ENCODE measurements at regions not wholly inside any gene's neighbourhood (a gene's known extent, or its start where the extent isn't known, plus 50 kb on each side); places are given as distances from the start of the nearest gene placed in this dataset.

DNA sequence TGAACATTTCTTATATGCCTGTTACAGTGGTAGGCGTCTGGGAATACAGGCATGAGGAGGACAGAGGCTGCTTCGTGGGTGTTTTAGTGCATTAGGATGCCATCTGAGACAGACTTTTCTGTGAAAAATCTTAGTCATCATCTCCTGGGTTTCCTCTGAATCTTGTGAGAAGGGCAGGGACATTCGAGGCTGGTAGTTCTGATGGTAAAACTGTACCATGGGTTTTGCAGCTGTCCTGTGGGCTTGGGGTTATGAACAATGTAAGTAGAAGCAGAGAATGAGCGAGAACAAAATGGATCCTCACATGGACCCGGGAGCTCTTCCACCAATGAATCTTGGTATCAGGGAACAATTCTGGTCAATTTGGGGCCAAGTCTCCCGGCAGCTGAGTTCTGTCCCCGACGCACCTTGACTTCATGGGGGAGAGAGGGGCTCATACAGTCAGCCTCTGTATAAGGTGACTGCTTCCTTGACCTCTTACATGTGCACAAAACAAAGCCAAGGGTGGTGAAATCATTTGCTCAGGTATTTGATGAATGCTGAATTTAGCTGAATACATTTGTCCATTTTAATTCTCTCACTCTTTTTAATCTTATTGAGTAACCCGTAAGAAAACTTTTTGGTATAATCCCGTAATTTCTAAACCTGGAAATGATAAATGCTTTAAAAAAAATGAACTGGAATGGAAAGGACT lies 63.6 kb upstream of the ERRFI1 start:
- H2AFZ ChIP-seq (ENCODE audit: low read length) = no peak overlapping the region
- no peaks in the 10 kb centered on the region for H3K4me1 ChIP-seq (ENCODE audit: control insufficient read depth in 2 of 2, insufficient read depth in 1 of 2, low read depth in 1 of 2, low read length in 2 of 2)
- no peak overlapping the region for H2BK12ac ChIP-seq (ENCODE audit: low read length)
- WGBS, 2 donors (ENCODE audit: extremely low coverage in 2 of 2, insufficient read length in 2 of 2, insufficient replicate concordance in 1 of 2) = no CpG with 5 or more reads among the region's 10 CpGs
- H3K23ac ChIP-seq (ENCODE audit: low read depth, low read length, poor library complexity) = no peak overlapping the region
- H2BK15ac ChIP-seq (ENCODE audit: low read length) = no peak overlapping the region
- no peak overlapping the region for H2BK5ac ChIP-seq (ENCODE audit: low read length)
- no peak overlapping the region for H3K9ac ChIP-seq (ENCODE audit: low read depth, low read length, poor library complexity)
- no peak overlapping the region for H2AK5ac ChIP-seq (ENCODE audit: low read depth, low read length)
- H3K14ac ChIP-seq (ENCODE audit: low read length) = no peak overlapping the region
- no peak overlapping the region for H3K27ac ChIP-seq (replicated peaks; ENCODE audit: low read length)
- peaks cover 0 to 5% (median 0%) of the 10 kb centered on the region in 3 experiments for H3K27me3 ChIP-seq (ENCODE audit: control insufficient read depth in 3 of 3, insufficient read depth in 3 of 3, low read depth in 1 of 3, low read length in 3 of 3)
- no peak overlapping the region for H3K4me2 ChIP-seq (ENCODE audit: insufficient read depth, low read length, poor library complexity, severe bottlenecking)
- H3K4ac ChIP-seq (ENCODE audit: low read length) = no peak overlapping the region
- H3K36me3 ChIP-seq (replicated peaks in 1 of 2; ENCODE audit: control insufficient read depth in 2 of 2, insufficient read depth in 2 of 2, low read length in 2 of 2) = no peaks in the 10 kb centered on the region
- no peak overlapping the region for H3K4me3 ChIP-seq (ENCODE audit: low read length in 2 of 2)
- no peaks in the 10 kb centered on the region for H3K79me1 ChIP-seq (ENCODE audit: low read depth, low read length)
- no peak overlapping the region for H3K18ac ChIP-seq (ENCODE audit: low read length)
- H4K91ac ChIP-seq (ENCODE audit: low read depth, low read length, poor library complexity) = no peak overlapping the region
- H3K9me3 ChIP-seq (replicated peaks in 1 of 2; ENCODE audit: control insufficient read depth in 2 of 2, insufficient read depth in 1 of 2, low read depth in 1 of 2, low read length in 2 of 2) = no peaks in the 10 kb centered on the region
- H2BK120ac ChIP-seq (ENCODE audit: low read depth, low read length) = no peak overlapping the region
- no peak overlapping the region for H4K8ac ChIP-seq (ENCODE audit: low read depth, low read length)
- no peak for DNase-seq (ENCODE audit: low spot score)

DNA sequence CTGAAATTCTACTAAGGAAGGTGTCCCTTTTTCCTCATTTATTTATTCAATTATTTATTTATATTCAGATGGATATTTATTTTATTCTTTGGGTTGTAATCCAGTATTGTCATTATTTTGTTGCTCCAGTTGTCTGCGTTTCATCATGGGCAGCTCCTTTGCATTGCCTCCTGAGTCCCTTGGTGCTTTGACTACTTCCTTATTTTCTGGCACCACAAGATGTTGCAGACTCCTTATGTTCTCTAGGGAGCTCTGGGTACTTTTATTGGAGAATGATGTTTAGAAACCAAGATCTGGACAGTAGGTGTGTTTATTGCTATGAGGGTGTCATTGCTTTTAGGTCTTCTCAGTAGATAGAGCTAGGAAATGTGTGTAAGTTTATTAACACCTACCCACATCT lies 59.9 kb upstream of the ERRFI1 start:
- peaks cover 0 to 5% (median 0%) of the 10 kb centered on the region in 3 experiments for H3K27me3 ChIP-seq (ENCODE audit: control insufficient read depth in 3 of 3, insufficient read depth in 3 of 3, low read depth in 1 of 3, low read length in 3 of 3)
- H2BK15ac ChIP-seq (ENCODE audit: low read length) = no peak overlapping the region
- no peak overlapping the region for H2BK12ac ChIP-seq (ENCODE audit: low read length)
- no peak overlapping the region for H4K8ac ChIP-seq (ENCODE audit: low read depth, low read length)
- no peak overlapping the region for H3K27ac ChIP-seq (replicated peaks; ENCODE audit: low read length)
- H3K18ac ChIP-seq (ENCODE audit: low read length) = no peak overlapping the region
- H3K36me3 ChIP-seq (replicated peaks in 1 of 2; ENCODE audit: control insufficient read depth in 2 of 2, insufficient read depth in 2 of 2, low read length in 2 of 2) = no peaks in the 10 kb centered on the region
- H2AK5ac ChIP-seq (ENCODE audit: low read depth, low read length) = no peak overlapping the region
- H3K9me3 ChIP-seq (replicated peaks in 1 of 2; ENCODE audit: control insufficient read depth in 2 of 2, insufficient read depth in 1 of 2, low read depth in 1 of 2, low read length in 2 of 2) = no peaks in the 10 kb centered on the region
- no peak overlapping the region for H3K4me3 ChIP-seq (ENCODE audit: low read length in 2 of 2)
- WGBS, 2 donors (ENCODE audit: extremely low coverage in 2 of 2, insufficient read length in 2 of 2, insufficient replicate concordance in 1 of 2) = no CpG with 5 or more reads among the region's 1 CpG
- H3K4me2 ChIP-seq (ENCODE audit: insufficient read depth, low read length, poor library complexity, severe bottlenecking) = no peak overlapping the region
- no peak overlapping the region for H4K91ac ChIP-seq (ENCODE audit: low read depth, low read length, poor library complexity)
- no peak overlapping the region for H3K4ac ChIP-seq (ENCODE audit: low read length)
- no peak overlapping the region for H2BK120ac ChIP-seq (ENCODE audit: low read depth, low read length)
- H3K4me1 ChIP-seq (ENCODE audit: control insufficient read depth in 2 of 2, insufficient read depth in 1 of 2, low read depth in 1 of 2, low read length in 2 of 2) = no peaks in the 10 kb centered on the region
- H3K14ac ChIP-seq (ENCODE audit: low read length) = no peak overlapping the region
- H2AFZ ChIP-seq (ENCODE audit: low read length) = no peak overlapping the region
- H3K79me1 ChIP-seq (ENCODE audit: low read depth, low read length) = no peaks in the 10 kb centered on the region
- no peak overlapping the region for H3K23ac ChIP-seq (ENCODE audit: low read depth, low read length, poor library complexity)
- no peak overlapping the region for H3K9ac ChIP-seq (ENCODE audit: low read depth, low read length, poor library complexity)
- DNase-seq (ENCODE audit: low spot score) = no peak
- H2BK5ac ChIP-seq (ENCODE audit: low read length) = no peak overlapping the region

DNA sequence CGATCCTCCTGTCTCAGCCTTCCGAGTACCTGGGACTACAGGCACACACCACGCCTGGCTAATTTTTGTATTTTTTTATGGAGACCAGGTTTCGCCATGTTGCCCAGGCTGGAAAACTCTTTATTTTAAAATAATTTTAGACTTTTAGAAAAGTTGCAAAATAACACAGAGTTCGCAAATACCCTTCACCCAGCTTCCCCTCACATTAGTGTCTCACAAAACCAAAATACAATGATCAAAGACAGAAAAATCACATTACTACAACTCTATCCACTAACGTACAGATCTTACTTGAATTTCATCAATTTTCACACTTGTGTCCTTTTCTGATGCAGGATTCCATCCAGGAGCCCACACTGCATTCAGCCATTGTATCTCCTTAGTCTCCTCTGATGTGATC lies 58.8 kb upstream of the ERRFI1 start:
- Histone ChIP-seq H3K4ac (ENCODE audit: low read length) (no peak overlapping the region), H2BK12ac (ENCODE audit: low read length) (no peak overlapping the region), H3K4me1 (ENCODE audit: control insufficient read depth in 2 of 2, insufficient read depth in 1 of 2, low read depth in 1 of 2, low read length in 2 of 2) (no peaks in the 10 kb centered on the region), H3K9me3 (replicated peaks in 1 of 2; ENCODE audit: control insufficient read depth in 2 of 2, insufficient read depth in 1 of 2, low read depth in 1 of 2, low read length in 2 of 2) (no peaks in the 10 kb centered on the region), H4K91ac (ENCODE audit: low read depth, low read length, poor library complexity) (no peak overlapping the region), H3K14ac (ENCODE audit: low read length) (no peak overlapping the region), H2BK120ac (ENCODE audit: low read depth, low read length) (no peak overlapping the region), H3K9ac (ENCODE audit: low read depth, low read length, poor library complexity) (no peak overlapping the region), H3K36me3 (replicated peaks in 1 of 2; ENCODE audit: control insufficient read depth in 2 of 2, insufficient read depth in 2 of 2, low read length in 2 of 2) (no peaks in the 10 kb centered on the region), H2AK5ac (ENCODE audit: low read depth, low read length) (no peak overlapping the region), H3K23ac (ENCODE audit: low read depth, low read length, poor library complexity) (no peak overlapping the region), H3K4me3 (ENCODE audit: low read length in 2 of 2) (no peak overlapping the region), H2AFZ (ENCODE audit: low read length) (no peak overlapping the region), H2BK15ac (ENCODE audit: low read length) (no peak overlapping the region), H2BK5ac (ENCODE audit: low read length) (no peak overlapping the region), H4K8ac (ENCODE audit: low read depth, low read length) (no peak overlapping the region), H3K4me2 (ENCODE audit: insufficient read depth, low read length, poor library complexity, severe bottlenecking) (no peak overlapping the region), H3K27ac (replicated peaks; ENCODE audit: low read length) (no peak overlapping the region), H3K27me3 (ENCODE audit: control insufficient read depth in 3 of 3, insufficient read depth in 3 of 3, low read depth in 1 of 3, low read length in 3 of 3) (peaks cover 0 to 10% (median 0%) of the 10 kb centered on the region in 3 experiments), H3K79me1 (ENCODE audit: low read depth, low read length) (no peaks in the 10 kb centered on the region), H3K18ac (ENCODE audit: low read length) (no peak overlapping the region)
- 100% methylated on average over 1 of the region's 6 CpGs; no CpG with 5 or more reads in 1 of the 2 donors for WGBS, 2 donors (ENCODE audit: extremely low coverage in 2 of 2, insufficient read length in 2 of 2, insufficient replicate concordance in 1 of 2)
- DNase-seq (ENCODE audit: low spot score) = no peak

DNA sequence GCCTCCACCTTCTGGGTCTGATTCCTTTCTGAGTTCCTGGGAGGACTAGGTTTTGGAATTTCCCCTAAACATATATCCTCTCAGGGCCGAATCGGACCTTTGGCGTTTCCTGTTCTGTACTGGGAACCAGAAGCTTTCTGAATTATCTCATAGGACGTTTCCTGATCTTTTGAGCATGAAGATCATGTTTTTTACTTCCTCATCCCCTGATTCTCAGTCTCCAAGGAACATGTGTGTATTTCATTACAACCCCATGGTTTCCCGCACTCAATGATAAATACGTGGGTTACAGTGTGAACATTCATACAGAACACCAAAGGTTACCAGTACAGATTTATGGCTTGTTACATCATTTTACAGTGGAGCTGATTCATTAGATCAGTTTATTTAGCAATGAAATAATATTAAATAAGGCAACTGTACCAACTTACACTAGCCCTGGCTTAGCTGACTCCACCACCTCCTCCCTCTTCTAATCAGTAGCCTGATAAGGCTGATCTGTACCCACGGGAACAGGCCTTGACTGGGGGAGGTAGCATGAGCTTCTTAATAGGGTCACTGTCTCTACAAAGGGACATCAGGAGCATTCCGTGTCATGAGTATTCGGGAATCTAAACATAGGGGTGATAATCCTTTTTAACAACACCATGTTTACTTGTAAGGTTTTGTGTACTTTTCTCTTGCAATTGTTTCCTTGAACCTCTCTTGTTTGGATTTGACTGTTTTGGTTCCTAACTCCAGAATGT lies 57.8 kb upstream of the ERRFI1 start:
- H3K4me2 ChIP-seq (ENCODE audit: insufficient read depth, low read length, poor library complexity, severe bottlenecking) = no peak overlapping the region
- no peak overlapping the region for H2BK5ac ChIP-seq (ENCODE audit: low read length)
- no peak overlapping the region for H2BK12ac ChIP-seq (ENCODE audit: low read length)
- no peak overlapping the region for H4K8ac ChIP-seq (ENCODE audit: low read depth, low read length)
- H2AFZ ChIP-seq (ENCODE audit: low read length) = no peak overlapping the region
- no peak overlapping the region for H2BK15ac ChIP-seq (ENCODE audit: low read length)
- H3K9ac ChIP-seq (ENCODE audit: low read depth, low read length, poor library complexity) = no peak overlapping the region
- H3K4me1 ChIP-seq (ENCODE audit: control insufficient read depth in 2 of 2, insufficient read depth in 1 of 2, low read depth in 1 of 2, low read length in 2 of 2) = no peaks in the 10 kb centered on the region
- no peaks in the 10 kb centered on the region for H3K9me3 ChIP-seq (replicated peaks in 1 of 2; ENCODE audit: control insufficient read depth in 2 of 2, insufficient read depth in 1 of 2, low read depth in 1 of 2, low read length in 2 of 2)
- H3K23ac ChIP-seq (ENCODE audit: low read depth, low read length, poor library complexity) = no peak overlapping the region
- no peak overlapping the region for H3K4ac ChIP-seq (ENCODE audit: low read length)
- peaks cover 0 to 6% (median 0%) of the 10 kb centered on the region in 3 experiments for H3K27me3 ChIP-seq (ENCODE audit: control insufficient read depth in 3 of 3, insufficient read depth in 3 of 3, low read depth in 1 of 3, low read length in 3 of 3)
- DNase-seq (ENCODE audit: low spot score) = no peak
- no peak overlapping the region for H2AK5ac ChIP-seq (ENCODE audit: low read depth, low read length)
- H3K4me3 ChIP-seq (ENCODE audit: low read length in 2 of 2) = no peak overlapping the region
- no peak overlapping the region for H3K18ac ChIP-seq (ENCODE audit: low read length)
- WGBS, 2 donors (ENCODE audit: extremely low coverage in 2 of 2, insufficient read length in 2 of 2, insufficient replicate concordance in 1 of 2) = no CpG with 5 or more reads among the region's 9 CpGs
- H3K14ac ChIP-seq (ENCODE audit: low read length) = no peak overlapping the region
- H4K91ac ChIP-seq (ENCODE audit: low read depth, low read length, poor library complexity) = no peak overlapping the region
- H3K27ac ChIP-seq (replicated peaks; ENCODE audit: low read length) = no peak overlapping the region
- no peak overlapping the region for H2BK120ac ChIP-seq (ENCODE audit: low read depth, low read length)
- no peaks in the 10 kb centered on the region for H3K36me3 ChIP-seq (replicated peaks in 1 of 2; ENCODE audit: control insufficient read depth in 2 of 2, insufficient read depth in 2 of 2, low read length in 2 of 2)
- H3K79me1 ChIP-seq (ENCODE audit: low read depth, low read length) = no peaks in the 10 kb centered on the region

Measured in neuronal stem cell (in vitro differentiated cells).